A549 (cell line): ENCODE measurements at regions not wholly inside any gene's neighbourhood (a gene's known extent, or its start where the extent isn't known, plus 50 kb on each side); places are given as distances from the start of the nearest gene placed in this dataset.

Experiments
- ATAC-seq, 2 experiments: fragments of 200-7000 bp in 1 of 2; fragments of >200 bp in 1 of 2; cut with Nextera tagmentation in 1 of 2; cut with Tn5 transposase in 1 of 2; 3 replicates each; pipeline versions ENCODE4 v1.8.0 to v1.9.1; 2018 to 2020; ENCODE audit warnings: mild to moderate bottlenecking in 1 of 2, moderate library complexity in 1 of 2
- CTCF ChIA-PET: fragments of 300-600 bp; sonication (Branson Sonifier 250); formaldehyde crosslinking; extraction: SDS; loops from one replicate; lab custom pipeline; 2021; ENCODE audit warnings: antibody characterized with exemption, inconsistent platforms; lab: Yijun Ruan, JAX
- POLR2A ChIA-PET: fragments of 350-600 bp; formaldehyde crosslinking; extraction: SDS; loops from one replicate; lab custom pipeline; 2021; ENCODE audit warnings: antibody characterized with exemption, inconsistent platforms; lab: Yijun Ruan, JAX
- DNase-seq, 2 experiments: peaks; one replicate each; pipeline versions ENCODE4 v3.0.0 to v3.0.0-alpha.2; 2011 to 2016; ENCODE audit warnings: low read depth in 1 of 2, low spot score in 1 of 2
- FAIRE-seq: peaks from 2 replicates; lab custom pipeline; 2011; peaks lifted over from hg19 to GRCh38; lab: Jason Lieb, UNC
- H3K27ac ChIP-seq, 2 experiments: fragments of >200 bp; sonication (Bioruptor Twin); formaldehyde crosslinking; 3 replicates each; pipeline ENCODE4 v1.5.1; 2016 to 2017
- H3K4me1 ChIP-seq: fragments of >200 bp; sonication (Bioruptor Twin); formaldehyde crosslinking; 3 replicates; pipeline ENCODE4 v1.6.1; 2016
- H3K4me2 ChIP-seq: fragments of >200 bp; sonication (Bioruptor Twin); formaldehyde crosslinking; 3 replicates; pipeline ENCODE4 v1.6.1; 2016
- H3K4me3 ChIP-seq: fragments of >200 bp; sonication (Bioruptor Twin); formaldehyde crosslinking; 3 replicates; pipeline ENCODE4 v1.5.1; 2016
- H3K9me3 ChIP-seq: fragments of >200 bp; sonication (Bioruptor Twin); formaldehyde crosslinking; 3 replicates; pipeline ENCODE4 v1.6.1; 2016
- BCL3 ChIP-seq: fragments of >200 bp; sonication (Bioruptor Twin); formaldehyde crosslinking; IDR thresholded peaks from 3 replicates; pipeline ENCODE4 v1.6.1; 2016
- BHLHE40 ChIP-seq: IDR thresholded peaks from 2 replicates; pipeline ENCODE4 v1.6.1; 2012; ENCODE audit warnings: low read depth, low read length, inconsistent platforms
- CBX2 ChIP-seq: fragments of 200-600 bp; sonication (generic); IDR thresholded peaks from 2 replicates; pipeline ENCODE4 v1.6.1; 2016; ENCODE audit warnings: low read depth, mild to moderate bottlenecking, borderline replicate concordance
- CHD4 ChIP-seq: fragments of 200-600 bp; sonication (generic); IDR thresholded peaks from 2 replicates; pipeline ENCODE4 v1.6.1; 2016; ENCODE audit warnings: antibody characterized with exemption, mild to moderate bottlenecking, borderline replicate concordance
- EHF ChIP-seq: fragments of 250-450 bp; sonication (Bioruptor Pico); IDR thresholded peaks from 2 replicates; pipeline ENCODE4 v1.5.0; 2020; ENCODE audit warnings: mild to moderate bottlenecking
- EHMT2 ChIP-seq: fragments of 200-600 bp; sonication (generic); IDR thresholded peaks from 2 replicates; pipeline ENCODE4 v1.6.1; 2016; ENCODE audit warnings: antibody characterized with exemption, low read depth, mild to moderate bottlenecking, moderate library complexity
- EP300 ChIP-seq, 2 experiments: fragments of >200 bp; sonication (Bioruptor Twin); formaldehyde crosslinking; IDR thresholded peaks; 2 replicates in 1 of 2; 3 replicates in 1 of 2; pipeline ENCODE4 v1.6.1; 2016 to 2017
- FOSB ChIP-seq: fragments of 250-450 bp; sonication (Bioruptor Pico); IDR thresholded peaks from 2 replicates; pipeline ENCODE4 v1.5.0; 2020; ENCODE audit warnings: mild to moderate bottlenecking, moderate library complexity
- HMGXB4 ChIP-seq: fragments of 250-450 bp; sonication (Bioruptor Pico); IDR thresholded peaks from 2 replicates; pipeline ENCODE4 v1.5.0; 2021; ENCODE audit warnings: mild to moderate bottlenecking, moderate library complexity, borderline replicate concordance
- HOXA7 ChIP-seq: fragments of 250-450 bp; sonication (Bioruptor Pico); IDR thresholded peaks from 2 replicates; pipeline ENCODE4 v1.5.0; 2020; ENCODE audit warnings: mild to moderate bottlenecking, moderate library complexity
- HOXB5 ChIP-seq: fragments of 250-450 bp; sonication (Bioruptor Pico); IDR thresholded peaks from 2 replicates; pipeline ENCODE4 v1.5.0; 2020; ENCODE audit warnings: mild to moderate bottlenecking, moderate library complexity
- JUN ChIP-seq, 2 experiments: fragments of >200 bp; sonication (Bioruptor Twin); formaldehyde crosslinking; IDR thresholded peaks; 2 replicates in 1 of 2; 3 replicates in 1 of 2; pipeline ENCODE4 v1.6.1; 2016 to 2017
- NPAS2 ChIP-seq: fragments of 250-450 bp; sonication (Bioruptor Pico); IDR thresholded peaks from 2 replicates; pipeline ENCODE4 v1.8.0; 2022; ENCODE audit warnings: mild to moderate bottlenecking, moderate library complexity, borderline replicate concordance
- PBX3 ChIP-seq: IDR thresholded peaks from 2 replicates; pipeline ENCODE4 v1.6.1; 2012
- RAD21 ChIP-seq, 2 experiments: fragments of >200 bp in 1 of 2; sonication (Bioruptor Twin) in 1 of 2; formaldehyde crosslinking in 1 of 2; IDR thresholded peaks in 1 of 2; conservative IDR thresholded peaks in 1 of 2; 2 replicates in 1 of 2; 3 replicates in 1 of 2; pipeline ENCODE4 v1.6.1; 2012 to 2018; ENCODE audit warnings: inconsistent platforms in 1 of 2
- REST ChIP-seq: fragments of 200-600 bp; sonication (generic); IDR thresholded peaks from 2 replicates; pipeline ENCODE4 v1.6.1; 2016; ENCODE audit warnings: antibody characterized with exemption, mild to moderate bottlenecking, moderate library complexity
- RNF2 ChIP-seq: fragments of 200-600 bp; sonication (generic); IDR thresholded peaks from 2 replicates; pipeline ENCODE4 v1.6.1; 2016; ENCODE audit warnings: low read depth, mild to moderate bottlenecking, antibody characterized with exemption, moderate library complexity, borderline replicate concordance
- TFCP2L1 ChIP-seq: fragments of 250-450 bp; sonication (Bioruptor Pico); IDR thresholded peaks from 2 replicates; pipeline ENCODE4 v1.5.0; 2021; ENCODE audit warnings: mild to moderate bottlenecking
- TP53 ChIP-seq: fragments of 250-450 bp; sonication (Bioruptor Pico); IDR thresholded peaks from 2 replicates; pipeline ENCODE4 v1.5.0; 2021; ENCODE audit warnings: mild to moderate bottlenecking, moderate library complexity
- USF2 ChIP-seq: fragments of 450-650 bp; IDR thresholded peaks from 2 replicates; pipeline ENCODE4 v1.6.1; 2014; ENCODE audit warnings: antibody characterized with exemption
- ZC3H11A ChIP-seq: fragments of 450-650 bp; IDR thresholded peaks from 2 replicates; pipeline ENCODE4 v1.6.1; 2014; ENCODE audit warnings: antibody characterized with exemption, mild to moderate bottlenecking
- ZFP36 ChIP-seq: fragments of 450-650 bp; IDR thresholded peaks from 2 replicates; pipeline ENCODE4 v1.6.1; 2014; ENCODE audit warnings: borderline replicate concordance; ENCODE audit not compliant: partially characterized antibody
- WGBS: methylation state at CpG from one replicate; pipeline ENCODE4 v1.1.6; 2017; ENCODE audit errors: missing lambda C conversion rate; 5-methylcytosine and 5-hydroxymethylcytosine counted together

GRCh38 chr14:86604561-86604960 lies 1074.6 kb downstream of the FLRT2 start (continued):
- TF ChIP-seq BCL3 (no peak), TP53 (CRISPR knock-in tag) (no peak), CHD4 (no peak), PBX3 (no peak), FOSB (CRISPR knock-in tag) (no peak)

- ATAC-seq (no peak), DNase-seq (no peak), FAIRE-seq (no peak)
- Histone ChIP-seq H3K4me3 (no peak overlapping the region), H3K4me1 (no peaks in the 10 kb centered on the region), H3K9me3 (no peaks in the 10 kb centered on the region), H3K27ac (no peak overlapping the region), H3K4me2 (no peak overlapping the region)
- POLR2A ChIA-PET: no interaction called here
- 6% methylated on average over 3 of the region's 3 CpGs for WGBS
- TF ChIP-seq REST (no peak), HOXA7 (CRISPR knock-in tag) (no peak), CBX2 (no peak), USF2 (no peak)
- CTCF ChIA-PET: no interaction called here
These were observed 1072.3 kb downstream of the FLRT2 start for GRCh38 chr14:86602263-86602662.

GRCh38 chr14:86601813-86602212 lies 1071.9 kb downstream of the FLRT2 start:
- CTCF ChIA-PET: no interaction called here
- Histone ChIP-seq H3K4me2 (no peak overlapping the region), H3K4me1 (no peaks in the 10 kb centered on the region), H3K27ac (no peak overlapping the region)
- POLR2A ChIA-PET: no interaction called here
- no peak for DNase-seq
- ATAC-seq: no peak
- TF ChIP-seq RAD21 (conservative IDR thresholded peaks at IDR 0.05 in 1 of 2, IDR thresholded peaks at IDR 0.05 in 1 of 2) (no peak), PBX3 (no peak)
- TF ChIP-seq, all 56 proteins: peak for 0
- H3K9me3 ChIP-seq: no peaks in the 10 kb centered on the region
- H3K4me3 ChIP-seq: no peak overlapping the region
- 12% methylated on average over 2 of the region's 2 CpGs for WGBS
- FAIRE-seq: no peak

- Histone ChIP-seq H3K4me3 (no peak overlapping the region), H3K9me3 (no peaks in the 10 kb centered on the region), H3K27ac (no peak overlapping the region), H3K4me1 (no peaks in the 10 kb centered on the region), H3K4me2 (no peak overlapping the region)
- DNase-seq: no peak
- no peak for FAIRE-seq
- WGBS: 23% methylated on average over 4 of the region's 4 CpGs
- no peak for ATAC-seq
- CTCF ChIA-PET: no interaction called here
- POLR2A ChIA-PET: no interaction called here
- TF ChIP-seq EP300 (IDR thresholded peaks at IDR 0.05): no peak
- TF ChIP-seq TFCP2L1 (CRISPR knock-in tag): no peak
- no peak for TF ChIP-seq ZFP36
- no peak for TF ChIP-seq ZC3H11A
- no peak for TF ChIP-seq JUN (IDR thresholded peaks at IDR 0.05)
- TF ChIP-seq HMGXB4 (CRISPR knock-in tag): no peak
- TF ChIP-seq EHMT2: no peak
- TF ChIP-seq EHF (CRISPR knock-in tag): no peak
- no peak for TF ChIP-seq HOXB5 (CRISPR knock-in tag)
- TF ChIP-seq RNF2: no peak
- no peak for TF ChIP-seq NPAS2
- TF ChIP-seq BHLHE40: no peak
These were observed 1067.3 kb downstream of the FLRT2 start for GRCh38 chr14:86597279-86597678.
